Activated T-cell treated with anti-CD3 and anti-CD28 coated beads, Interleukin-2, amount 50 U/mL, for 24 hours (primary cell): ENCODE measurements at regions not wholly inside any gene's neighbourhood (a gene's known extent, or its start where the extent isn't known, plus 50 kb on each side); places are given as distances from the start of the nearest gene placed in this dataset.

Source experiments
- DNase-seq: peaks from one replicate; pipeline ENCODE4 v3.0.0-alpha.2; 2020
- H3K27ac Mint-ChIP-seq: 2 replicates; pipeline ENCODE4 v1.8.0; 2020; ENCODE audit warnings: mild to moderate bottlenecking, mixed read lengths
- H3K27me3 Mint-ChIP-seq: 2 replicates; pipeline ENCODE4 v1.8.0; 2020; ENCODE audit warnings: mixed read lengths
- H3K36me3 Mint-ChIP-seq: 2 replicates; pipeline ENCODE4 v1.8.0; 2020; ENCODE audit warnings: low read depth, mixed read lengths
- H3K4me1 Mint-ChIP-seq: 2 replicates; pipeline ENCODE4 v1.8.0; 2020; ENCODE audit warnings: low read depth, mixed read lengths
- H3K4me3 Mint-ChIP-seq: 2 replicates; pipeline ENCODE4 v1.8.0; 2020; ENCODE audit warnings: mild to moderate bottlenecking, moderate library complexity, mixed read lengths
- H3K9me3 Mint-ChIP-seq: 2 replicates; pipeline ENCODE4 v1.8.0; 2020; ENCODE audit warnings: mixed read lengths

GRCh38 chr18:1392865-1393734 is 488.4 kb downstream of the ADCYAP1 start:
- H3K9me3 Mint-ChIP-seq = no peaks in the 10 kb centered on the region
- no peak for DNase-seq

GRCh38 chr18:1393929-1394328 is 489.3 kb downstream of the ADCYAP1 start:
- no peaks in the 10 kb centered on the region for H3K36me3 Mint-ChIP-seq
- H3K4me3 Mint-ChIP-seq = no peak overlapping the region
- no peaks in the 10 kb centered on the region for H3K27me3 Mint-ChIP-seq
- no peak for DNase-seq
- H3K27ac Mint-ChIP-seq = no peak overlapping the region
- H3K9me3 Mint-ChIP-seq = no peaks in the 10 kb centered on the region
- H3K4me1 Mint-ChIP-seq = no peaks in the 10 kb centered on the region

More at GRCh38 chr18:1392865-1393734, 488.4 kb downstream of the ADCYAP1 start:
- H3K4me3 Mint-ChIP-seq = no peak overlapping the region
- H3K27me3 Mint-ChIP-seq = no peaks in the 10 kb centered on the region
- H3K4me1 Mint-ChIP-seq = no peaks in the 10 kb centered on the region
- H3K27ac Mint-ChIP-seq = no peak overlapping the region
- H3K36me3 Mint-ChIP-seq = no peaks in the 10 kb centered on the region

GRCh38 chr18:1394426-1394825 is 489.8 kb downstream of the ADCYAP1 start:
- DNase-seq = no peak
- Mint-ChIP-seq H3K36me3 (no peaks in the 10 kb centered on the region), H3K4me1 (no peaks in the 10 kb centered on the region), H3K9me3 (no peaks in the 10 kb centered on the region), H3K4me3 (no peak overlapping the region), H3K27ac (no peak overlapping the region), H3K27me3 (no peaks in the 10 kb centered on the region)

GRCh38 chr18:1394966-1395365 is 490.3 kb downstream of the ADCYAP1 start:
- H3K27ac Mint-ChIP-seq = no peak overlapping the region
- H3K9me3 Mint-ChIP-seq = peaks cover 4% of the 10 kb centered on the region
- no peaks in the 10 kb centered on the region for H3K4me1 Mint-ChIP-seq
- no peak for DNase-seq
- H3K4me3 Mint-ChIP-seq = no peak overlapping the region
- no peaks in the 10 kb centered on the region for H3K27me3 Mint-ChIP-seq
- no peaks in the 10 kb centered on the region for H3K36me3 Mint-ChIP-seq

- peaks cover 2% of the 10 kb centered on the region for H3K9me3 Mint-ChIP-seq
- no peaks in the 10 kb centered on the region for H3K4me1 Mint-ChIP-seq
- H3K27me3 Mint-ChIP-seq = no peaks in the 10 kb centered on the region
- no peak overlapping the region for H3K4me3 Mint-ChIP-seq
- H3K27ac Mint-ChIP-seq = no peak overlapping the region
- no peak for DNase-seq
- no peaks in the 10 kb centered on the region for H3K36me3 Mint-ChIP-seq
Measured at GRCh38 chr18:1408376-1408775, 503.7 kb downstream of the ADCYAP1 start.

GRCh38 chr18:1412655-1413322 is 508.1 kb downstream of the ADCYAP1 start:
- no peaks in the 10 kb centered on the region for H3K9me3 Mint-ChIP-seq
- H3K36me3 Mint-ChIP-seq = no peaks in the 10 kb centered on the region
- no peaks in the 10 kb centered on the region for H3K27me3 Mint-ChIP-seq
- no peak overlapping the region for H3K27ac Mint-ChIP-seq
- H3K4me1 Mint-ChIP-seq = no peaks in the 10 kb centered on the region
- DNase-seq = no peak
- no peak overlapping the region for H3K4me3 Mint-ChIP-seq

GRCh38 chr18:1413323-1413675 is 508.6 kb downstream of the ADCYAP1 start:
- no peak overlapping the region for H3K4me3 Mint-ChIP-seq
- H3K9me3 Mint-ChIP-seq = no peaks in the 10 kb centered on the region
- H3K4me1 Mint-ChIP-seq = no peaks in the 10 kb centered on the region
- H3K27me3 Mint-ChIP-seq = no peaks in the 10 kb centered on the region
- DNase-seq = no peak
- H3K27ac Mint-ChIP-seq = no peak overlapping the region
- H3K36me3 Mint-ChIP-seq = no peaks in the 10 kb centered on the region

- Mint-ChIP-seq H3K4me3 (no peak overlapping the region), H3K27ac (no peak overlapping the region), H3K36me3 (no peaks in the 10 kb centered on the region), H3K27me3 (no peaks in the 10 kb centered on the region), H3K9me3 (no peaks in the 10 kb centered on the region), H3K4me1 (no peaks in the 10 kb centered on the region)
- no peak for DNase-seq
Measured at GRCh38 chr18:1416074-1416473, 511.4 kb downstream of the ADCYAP1 start.

- H3K4me1 Mint-ChIP-seq = no peaks in the 10 kb centered on the region
- no peak for DNase-seq
- H3K36me3 Mint-ChIP-seq = no peaks in the 10 kb centered on the region
- no peak overlapping the region for H3K27ac Mint-ChIP-seq
- no peaks in the 10 kb centered on the region for H3K27me3 Mint-ChIP-seq
- H3K4me3 Mint-ChIP-seq = no peak overlapping the region
- H3K9me3 Mint-ChIP-seq = no peaks in the 10 kb centered on the region
Measured at GRCh38 chr18:1421502-1421901, 516.8 kb downstream of the ADCYAP1 start.

- Mint-ChIP-seq H3K27me3 (no peaks in the 10 kb centered on the region), H3K4me1 (no peaks in the 10 kb centered on the region), H3K4me3 (no peak overlapping the region), H3K36me3 (no peaks in the 10 kb centered on the region), H3K9me3 (no peaks in the 10 kb centered on the region), H3K27ac (no peak overlapping the region)
- DNase-seq = no peak
Measured at GRCh38 chr18:1422634-1423033, 518.0 kb downstream of the ADCYAP1 start.

GRCh38 chr18:1425679-1426078 is 521.0 kb downstream of the ADCYAP1 start:
- Mint-ChIP-seq H3K27me3 (no peaks in the 10 kb centered on the region), H3K36me3 (no peaks in the 10 kb centered on the region), H3K4me1 (no peaks in the 10 kb centered on the region), H3K9me3 (peaks cover 1% of the 10 kb centered on the region), H3K27ac (no peak overlapping the region), H3K4me3 (no peak overlapping the region)
- no peak for DNase-seq

GRCh38 chr18:1435487-1435886 is 530.8 kb downstream of the ADCYAP1 start:
- DNase-seq = no peak
- Mint-ChIP-seq H3K36me3 (no peaks in the 10 kb centered on the region), H3K27ac (no peak overlapping the region), H3K9me3 (peaks cover 3% of the 10 kb centered on the region), H3K4me3 (no peak overlapping the region), H3K4me1 (no peaks in the 10 kb centered on the region), H3K27me3 (no peaks in the 10 kb centered on the region)

GRCh38 chr18:1436199-1436598 is 531.5 kb downstream of the ADCYAP1 start:
- H3K9me3 Mint-ChIP-seq = peaks cover 3% of the 10 kb centered on the region
- no peaks in the 10 kb centered on the region for H3K36me3 Mint-ChIP-seq
- no peaks in the 10 kb centered on the region for H3K27me3 Mint-ChIP-seq
- DNase-seq = no peak
- H3K4me1 Mint-ChIP-seq = no peaks in the 10 kb centered on the region
- H3K4me3 Mint-ChIP-seq = no peak overlapping the region
- H3K27ac Mint-ChIP-seq = no peak overlapping the region

GRCh38 chr18:1438458-1438910 is 533.8 kb downstream of the ADCYAP1 start:
- Mint-ChIP-seq H3K27me3 (no peaks in the 10 kb centered on the region), H3K36me3 (no peaks in the 10 kb centered on the region), H3K4me3 (no peak overlapping the region), H3K4me1 (no peaks in the 10 kb centered on the region), H3K27ac (no peak overlapping the region), H3K9me3 (peaks cover 3% of the 10 kb centered on the region)
- no peak for DNase-seq

- Mint-ChIP-seq H3K4me1 (no peaks in the 10 kb centered on the region), H3K36me3 (no peaks in the 10 kb centered on the region), H3K4me3 (no peak overlapping the region), H3K9me3 (peaks cover 3% of the 10 kb centered on the region), H3K27ac (no peak overlapping the region), H3K27me3 (no peaks in the 10 kb centered on the region)
- DNase-seq = no peak
Measured at GRCh38 chr18:1438967-1439366, 534.3 kb downstream of the ADCYAP1 start.
